ENCODE measurements at regions not wholly inside any gene's neighbourhood (a gene's known extent, or its start where the extent isn't known, plus 50 kb on each side); places are given as distances from the start of the nearest gene placed in this dataset.

DNA sequence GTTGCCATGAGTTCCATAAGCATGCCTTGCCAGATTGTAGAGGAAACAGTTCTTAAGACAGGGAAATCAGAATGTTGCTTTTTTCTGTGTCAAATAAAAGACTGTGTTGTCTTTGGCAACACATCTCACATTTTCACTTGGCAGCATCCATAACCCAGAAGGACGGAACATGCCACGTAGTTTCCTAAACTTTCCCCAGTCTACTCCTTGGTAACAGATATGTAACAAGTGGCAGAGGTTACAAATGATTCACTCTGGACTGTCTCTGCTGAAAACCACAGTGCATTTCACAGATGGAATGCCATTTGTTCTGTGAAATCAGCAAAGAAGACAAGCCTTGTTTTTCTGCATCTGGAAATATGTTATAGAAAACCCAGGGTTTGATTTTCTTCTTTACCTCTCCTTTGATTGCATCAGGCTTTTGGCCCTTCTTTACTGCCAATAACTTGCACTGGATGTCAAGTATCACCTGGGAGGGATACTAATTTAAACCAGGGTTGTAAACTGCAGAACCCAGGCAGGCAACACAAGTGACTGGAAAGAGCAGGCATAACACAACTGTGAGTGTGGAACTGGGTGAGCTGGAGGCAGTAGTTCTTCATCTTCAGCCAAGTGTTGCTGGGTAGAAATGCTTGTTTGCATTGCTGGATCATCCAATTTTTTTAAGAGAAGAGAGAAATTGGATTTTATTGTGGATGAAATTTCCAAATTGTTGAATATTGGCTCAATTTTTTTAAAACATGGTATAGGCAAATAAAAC, 124.4 kb upstream of the FOXB1 start:
- no peak overlapping the region for H3K4me3 ChIP-seq (ENCODE audit: low read depth, low read length)
- no peak overlapping the region for H3K27ac ChIP-seq
- no peaks in the 10 kb centered on the region for H3K36me3 ChIP-seq (replicated peaks)
- peak; percentile 88 for DNase-seq
- in situ Hi-C loops (cut with HindIII; ENCODE audit: low pct_ligation_motif_present, low sequenced_read_pairs): no loop called here
- H3K27me3 ChIP-seq (replicated peaks): no peaks in the 10 kb centered on the region
- TF ChIP-seq, protein P1, sequence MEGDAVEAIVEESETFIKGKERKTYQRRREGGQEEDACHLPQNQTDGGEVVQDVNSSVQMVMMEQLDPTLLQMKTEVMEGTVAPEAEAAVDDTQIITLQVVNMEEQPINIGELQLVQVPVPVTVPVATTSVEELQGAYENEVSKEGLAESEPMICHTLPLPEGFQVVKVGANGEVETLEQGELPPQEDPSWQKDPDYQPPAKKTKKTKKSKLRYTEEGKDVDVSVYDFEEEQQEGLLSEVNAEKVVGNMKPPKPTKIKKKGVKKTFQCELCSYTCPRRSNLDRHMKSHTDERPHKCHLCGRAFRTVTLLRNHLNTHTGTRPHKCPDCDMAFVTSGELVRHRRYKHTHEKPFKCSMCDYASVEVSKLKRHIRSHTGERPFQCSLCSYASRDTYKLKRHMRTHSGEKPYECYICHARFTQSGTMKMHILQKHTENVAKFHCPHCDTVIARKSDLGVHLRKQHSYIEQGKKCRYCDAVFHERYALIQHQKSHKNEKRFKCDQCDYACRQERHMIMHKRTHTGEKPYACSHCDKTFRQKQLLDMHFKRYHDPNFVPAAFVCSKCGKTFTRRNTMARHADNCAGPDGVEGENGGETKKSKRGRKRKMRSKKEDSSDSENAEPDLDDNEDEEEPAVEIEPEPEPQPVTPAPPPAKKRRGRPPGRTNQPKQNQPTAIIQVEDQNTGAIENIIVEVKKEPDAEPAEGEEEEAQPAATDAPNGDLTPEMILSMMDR (IDR thresholded peaks at IDR 0.05; ENCODE audit: low read depth, low read length, missing control alignments): no peak

DNA sequence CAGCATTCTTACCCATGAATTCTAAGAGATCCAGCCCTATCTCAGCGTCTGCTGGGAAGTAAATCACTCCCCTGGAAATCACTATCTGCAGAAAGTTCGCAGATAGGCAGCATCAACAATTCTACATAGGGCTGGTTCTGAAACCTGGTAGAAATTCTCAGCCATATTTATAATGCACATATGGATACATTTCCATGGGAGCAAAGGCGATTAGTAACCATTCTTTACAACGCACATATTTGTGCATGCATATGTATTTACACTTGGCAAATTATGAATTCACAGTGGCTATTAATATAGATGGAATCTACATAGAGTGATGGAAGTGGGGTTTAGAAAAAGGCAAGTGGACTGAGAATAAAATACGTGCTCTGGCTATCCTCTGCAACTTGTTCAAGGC, 128.0 kb upstream of the FOXB1 start:
- in situ Hi-C loops (cut with HindIII; ENCODE audit: low pct_ligation_motif_present, low sequenced_read_pairs): no loop called here
- no peak overlapping the region for H3K27ac ChIP-seq
- DNase-seq: no peak
- no peaks in the 10 kb centered on the region for H3K27me3 ChIP-seq (replicated peaks)
- no peak overlapping the region for H3K4me3 ChIP-seq (ENCODE audit: low read depth, low read length)
- no peaks in the 10 kb centered on the region for H3K36me3 ChIP-seq (replicated peaks)
- TF ChIP-seq, protein P1 (IDR thresholded peaks at IDR 0.05; ENCODE audit: low read depth, low read length, missing control alignments): no peak

DNA sequence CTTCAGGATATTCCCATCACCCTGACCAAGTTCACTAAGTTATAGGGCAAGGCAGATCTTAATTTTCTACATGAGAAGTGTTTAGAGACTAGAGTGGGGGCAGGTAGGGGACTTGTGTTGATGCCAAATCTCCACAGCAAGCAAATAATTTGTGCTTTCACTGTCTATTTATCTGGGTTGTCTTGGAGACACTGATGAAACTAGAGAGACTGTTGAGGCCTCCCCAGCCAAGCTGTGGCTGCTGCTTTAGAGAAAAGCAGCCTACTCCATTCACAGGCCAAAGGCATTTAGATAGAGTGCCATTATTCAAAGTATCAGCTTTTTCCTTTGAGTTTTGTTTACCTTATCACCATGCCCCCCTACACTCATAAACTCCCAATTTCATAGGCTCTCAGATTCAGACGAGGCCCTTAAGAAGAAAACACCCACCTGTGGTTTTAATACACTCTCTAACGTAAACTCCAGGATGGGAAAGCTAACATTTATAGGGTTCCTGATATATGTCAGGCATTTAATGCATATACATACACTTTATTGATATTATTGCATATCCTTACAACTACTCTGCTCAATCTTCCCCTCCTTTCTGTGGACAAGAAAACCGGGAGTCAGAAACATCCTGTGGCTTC, 130.4 kb upstream of the FOXB1 start:
- TF ChIP-seq, protein P1 (IDR thresholded peaks at IDR 0.05; ENCODE audit: low read depth, low read length, missing control alignments): no peak
- in situ Hi-C loops (cut with HindIII; ENCODE audit: low pct_ligation_motif_present, low sequenced_read_pairs): no loop called here
- Histone ChIP-seq H3K4me3 (ENCODE audit: low read depth, low read length) (no peak overlapping the region), H3K27ac (no peak overlapping the region), H3K36me3 (replicated peaks) (no peaks in the 10 kb centered on the region), H3K27me3 (replicated peaks) (no peaks in the 10 kb centered on the region)
- DNase-seq: no peak

DNA sequence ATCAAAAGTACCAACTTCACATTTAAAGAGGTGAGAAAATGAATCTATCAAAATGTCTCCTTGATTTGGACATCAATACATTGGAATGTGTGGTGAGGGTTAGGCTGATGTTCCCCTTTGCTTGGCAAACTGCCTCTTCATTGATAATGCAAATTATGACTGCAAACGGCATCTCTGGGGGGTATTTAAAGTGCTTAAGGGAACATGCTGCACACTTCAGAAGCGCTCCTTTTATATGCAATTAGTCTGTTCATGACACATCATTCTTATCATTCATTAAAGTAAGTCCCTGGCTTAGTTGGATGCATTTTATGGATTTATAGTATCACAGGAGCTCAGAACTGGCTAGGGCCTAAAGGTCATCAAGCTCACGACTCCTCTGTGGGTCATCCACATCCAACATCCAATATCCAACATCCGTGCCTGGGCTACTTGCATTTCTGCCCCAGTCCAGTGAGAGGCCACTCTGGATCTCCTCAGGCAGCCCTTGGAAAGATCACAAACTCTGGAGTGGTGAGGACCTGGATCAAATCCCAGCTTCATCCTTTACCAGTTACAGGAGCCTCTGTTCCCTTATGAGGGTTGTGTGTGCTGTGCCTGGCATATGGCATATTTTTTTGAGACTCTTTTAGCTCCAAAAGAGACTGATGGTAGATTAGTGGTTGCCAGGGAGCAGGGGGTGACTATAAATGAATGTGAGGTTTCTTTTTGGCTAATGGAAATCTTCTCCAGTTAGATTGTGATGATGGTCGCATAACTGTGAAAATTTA, 136.8 kb upstream of the FOXB1 start:
- no peak overlapping the region for H3K27ac ChIP-seq
- no peaks in the 10 kb centered on the region for H3K27me3 ChIP-seq (replicated peaks)
- in situ Hi-C loops (cut with HindIII; ENCODE audit: low pct_ligation_motif_present, low sequenced_read_pairs): no loop called here
- no peaks in the 10 kb centered on the region for H3K36me3 ChIP-seq (replicated peaks)
- DNase-seq: no peak
- TF ChIP-seq, protein P1 (IDR thresholded peaks at IDR 0.05; ENCODE audit: low read depth, low read length, missing control alignments): no peak
- H3K4me3 ChIP-seq (ENCODE audit: low read depth, low read length): no peak overlapping the region

DNA sequence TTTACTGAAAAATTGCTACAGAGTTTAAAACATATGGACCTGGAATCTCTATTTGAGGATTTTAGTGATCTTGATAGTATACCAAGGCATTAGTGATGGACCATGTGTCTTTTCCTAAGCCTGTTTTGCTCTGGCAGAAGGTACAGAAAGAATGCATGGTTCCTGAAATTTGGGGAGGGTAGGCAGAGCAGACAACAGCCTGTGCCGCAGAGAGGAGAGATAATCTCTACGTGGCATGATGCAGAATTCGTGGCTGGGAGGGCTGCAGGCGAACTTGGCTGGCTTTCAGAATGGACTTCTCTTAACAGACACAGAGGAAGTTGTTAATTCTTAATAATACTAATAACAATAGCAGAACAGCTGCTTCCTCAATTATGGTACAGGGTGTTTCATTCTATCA, 137.5 kb upstream of the FOXB1 start:
- Histone ChIP-seq H3K4me3 (ENCODE audit: low read depth, low read length) (no peak overlapping the region), H3K27ac (no peak overlapping the region), H3K36me3 (replicated peaks) (no peaks in the 10 kb centered on the region), H3K27me3 (replicated peaks) (no peaks in the 10 kb centered on the region)
- TF ChIP-seq, protein P1 (IDR thresholded peaks at IDR 0.05; ENCODE audit: low read depth, low read length, missing control alignments): no peak
- in situ Hi-C loops (cut with HindIII; ENCODE audit: low pct_ligation_motif_present, low sequenced_read_pairs): no loop called here
- DNase-seq: no peak
